ENCODE measurements at regions not wholly inside any gene's neighbourhood (a gene's known extent, or its start where the extent isn't known, plus 50 kb on each side); places are given as distances from the start of the nearest gene placed in this dataset.

- no peaks in the 10 kb centered on the region for H3K36me3 ChIP-seq (ENCODE audit: insufficient read depth, insufficient read length, low read length)
- no peaks in the 10 kb centered on the region for H3K4me1 ChIP-seq (ENCODE audit: insufficient read depth, insufficient read length)
- no peak overlapping the region for H3K4me3 ChIP-seq (ENCODE audit: insufficient read length, low read depth)
- DNase-seq (ENCODE audit: low read depth, low spot score): peak; percentile 61
- no peaks in the 10 kb centered on the region for H3K27me3 ChIP-seq (ENCODE audit: insufficient read depth, insufficient read length)
- no peak overlapping the region for H3K9ac ChIP-seq (ENCODE audit: insufficient read length, low read depth)
- TF ChIP-seq ZNF274 (IDR thresholded peaks at IDR 0.05; ENCODE audit: low read depth, low read length) (no peak), SUZ12 (IDR thresholded peaks at IDR 0.05; ENCODE audit: extremely low read depth, insufficient read depth, insufficient read length) (no peak), YY1 (IDR thresholded peaks at IDR 0.05; ENCODE audit: insufficient read depth, insufficient read length) (no peak)
- H3K9me3 ChIP-seq (ENCODE audit: insufficient read depth, low read length): no peaks in the 10 kb centered on the region
Observed at GRCh38 chr6:141105481-141105880, 1027.2 kb upstream of the GJE1 start.

- H3K27me3 ChIP-seq (ENCODE audit: insufficient read depth, insufficient read length): no peaks in the 10 kb centered on the region
- no peaks in the 10 kb centered on the region for H3K9me3 ChIP-seq (ENCODE audit: insufficient read depth, low read length)
- no peaks in the 10 kb centered on the region for H3K4me1 ChIP-seq (ENCODE audit: insufficient read depth, insufficient read length)
- DNase-seq (ENCODE audit: low read depth, low spot score): no peak
- no peak overlapping the region for H3K9ac ChIP-seq (ENCODE audit: insufficient read length, low read depth)
- no peak for TF ChIP-seq YY1 (IDR thresholded peaks at IDR 0.05; ENCODE audit: insufficient read depth, insufficient read length)
- no peak for TF ChIP-seq ZNF274 (IDR thresholded peaks at IDR 0.05; ENCODE audit: low read depth, low read length)
- TF ChIP-seq SUZ12 (IDR thresholded peaks at IDR 0.05; ENCODE audit: extremely low read depth, insufficient read depth, insufficient read length): no peak
- H3K36me3 ChIP-seq (ENCODE audit: insufficient read depth, insufficient read length, low read length): no peaks in the 10 kb centered on the region
- H3K4me3 ChIP-seq (ENCODE audit: insufficient read length, low read depth): no peak overlapping the region
Observed at GRCh38 chr6:141103246-141103645, 1029.5 kb upstream of the GJE1 start.

GRCh38 chr6:141097471-141097870 lies 1035.3 kb upstream of the GJE1 start:
- no peaks in the 10 kb centered on the region for H3K36me3 ChIP-seq (ENCODE audit: insufficient read depth, insufficient read length, low read length)

GRCh38 chr6:141095308-141095707 lies 1037.4 kb upstream of the GJE1 start:
- H3K27me3 ChIP-seq (ENCODE audit: insufficient read depth, insufficient read length): no peaks in the 10 kb centered on the region
- H3K36me3 ChIP-seq (ENCODE audit: insufficient read depth, insufficient read length, low read length): no peaks in the 10 kb centered on the region
- TF ChIP-seq YY1 (IDR thresholded peaks at IDR 0.05; ENCODE audit: insufficient read depth, insufficient read length): no peak
- TF ChIP-seq SUZ12 (IDR thresholded peaks at IDR 0.05; ENCODE audit: extremely low read depth, insufficient read depth, insufficient read length): no peak
- TF ChIP-seq ZNF274 (IDR thresholded peaks at IDR 0.05; ENCODE audit: low read depth, low read length): no peak
- H3K4me1 ChIP-seq (ENCODE audit: insufficient read depth, insufficient read length): no peaks in the 10 kb centered on the region
- H3K9ac ChIP-seq (ENCODE audit: insufficient read length, low read depth): no peak overlapping the region
- H3K4me3 ChIP-seq (ENCODE audit: insufficient read length, low read depth): no peak overlapping the region
- no peaks in the 10 kb centered on the region for H3K9me3 ChIP-seq (ENCODE audit: insufficient read depth, low read length)
- no peak for DNase-seq (ENCODE audit: low read depth, low spot score)

More at GRCh38 chr6:141097471-141097870, 1035.3 kb upstream of the GJE1 start:
- Histone ChIP-seq H3K4me1 (ENCODE audit: insufficient read depth, insufficient read length) (no peaks in the 10 kb centered on the region), H3K9me3 (ENCODE audit: insufficient read depth, low read length) (no peaks in the 10 kb centered on the region), H3K4me3 (ENCODE audit: insufficient read length, low read depth) (no peak overlapping the region), H3K27me3 (ENCODE audit: insufficient read depth, insufficient read length) (no peaks in the 10 kb centered on the region), H3K9ac (ENCODE audit: insufficient read length, low read depth) (no peak overlapping the region)
- TF ChIP-seq SUZ12 (IDR thresholded peaks at IDR 0.05; ENCODE audit: extremely low read depth, insufficient read depth, insufficient read length) (no peak), ZNF274 (IDR thresholded peaks at IDR 0.05; ENCODE audit: low read depth, low read length) (no peak), YY1 (IDR thresholded peaks at IDR 0.05; ENCODE audit: insufficient read depth, insufficient read length) (no peak)
- no peak for DNase-seq (ENCODE audit: low read depth, low spot score)

GRCh38 chr6:141088171-141088570 lies 1044.6 kb upstream of the GJE1 start:
- H3K9me3 ChIP-seq (ENCODE audit: insufficient read depth, low read length): no peaks in the 10 kb centered on the region
- H3K4me3 ChIP-seq (ENCODE audit: insufficient read length, low read depth): no peak overlapping the region
- no peaks in the 10 kb centered on the region for H3K36me3 ChIP-seq (ENCODE audit: insufficient read depth, insufficient read length, low read length)
- no peak for DNase-seq (ENCODE audit: low read depth, low spot score)
- no peaks in the 10 kb centered on the region for H3K4me1 ChIP-seq (ENCODE audit: insufficient read depth, insufficient read length)
- no peak overlapping the region for H3K9ac ChIP-seq (ENCODE audit: insufficient read length, low read depth)
- no peak for TF ChIP-seq SUZ12 (IDR thresholded peaks at IDR 0.05; ENCODE audit: extremely low read depth, insufficient read depth, insufficient read length)
- no peak for TF ChIP-seq YY1 (IDR thresholded peaks at IDR 0.05; ENCODE audit: insufficient read depth, insufficient read length)
- no peak for TF ChIP-seq ZNF274 (IDR thresholded peaks at IDR 0.05; ENCODE audit: low read depth, low read length)
- no peaks in the 10 kb centered on the region for H3K27me3 ChIP-seq (ENCODE audit: insufficient read depth, insufficient read length)

GRCh38 chr6:141077355-141078333 lies 1055.1 kb upstream of the GJE1 start:
- Histone ChIP-seq H3K27me3 (ENCODE audit: insufficient read depth, insufficient read length) (no peaks in the 10 kb centered on the region), H3K36me3 (ENCODE audit: insufficient read depth, insufficient read length, low read length) (no peaks in the 10 kb centered on the region), H3K9ac (ENCODE audit: insufficient read length, low read depth) (no peak overlapping the region), H3K4me3 (ENCODE audit: insufficient read length, low read depth) (no peak overlapping the region), H3K4me1 (ENCODE audit: insufficient read depth, insufficient read length) (no peaks in the 10 kb centered on the region), H3K9me3 (ENCODE audit: insufficient read depth, low read length) (peaks cover 4% of the 10 kb centered on the region; the same call in 1 of the 2 replicates)
- TF ChIP-seq SUZ12 (IDR thresholded peaks at IDR 0.05; ENCODE audit: extremely low read depth, insufficient read depth, insufficient read length) (no peak), ZNF274 (IDR thresholded peaks at IDR 0.05; ENCODE audit: low read depth, low read length) (no peak), YY1 (IDR thresholded peaks at IDR 0.05; ENCODE audit: insufficient read depth, insufficient read length) (no peak)
- peak; percentile 18 for DNase-seq (ENCODE audit: low read depth, low spot score)

GRCh38 chr6:141057761-141058160 lies 1075.0 kb upstream of the GJE1 start:
- Histone ChIP-seq H3K4me3 (ENCODE audit: insufficient read length, low read depth) (no peak overlapping the region), H3K36me3 (ENCODE audit: insufficient read depth, insufficient read length, low read length) (no peaks in the 10 kb centered on the region)

More at GRCh38 chr6:141057761-141058160, 1075.0 kb upstream of the GJE1 start:
- Histone ChIP-seq H3K9me3 (ENCODE audit: insufficient read depth, low read length) (no peaks in the 10 kb centered on the region), H3K9ac (ENCODE audit: insufficient read length, low read depth) (no peak overlapping the region), H3K4me1 (ENCODE audit: insufficient read depth, insufficient read length) (no peaks in the 10 kb centered on the region), H3K27me3 (ENCODE audit: insufficient read depth, insufficient read length) (no peaks in the 10 kb centered on the region)
- TF ChIP-seq SUZ12 (IDR thresholded peaks at IDR 0.05; ENCODE audit: extremely low read depth, insufficient read depth, insufficient read length): no peak
- TF ChIP-seq ZNF274 (IDR thresholded peaks at IDR 0.05; ENCODE audit: low read depth, low read length): no peak
- TF ChIP-seq YY1 (IDR thresholded peaks at IDR 0.05; ENCODE audit: insufficient read depth, insufficient read length): no peak
- DNase-seq (ENCODE audit: low read depth, low spot score): no peak
